GM21423 (cell line): ENCODE measurements at regions not wholly inside any gene's neighbourhood (a gene's known extent, or its start where the extent isn't known, plus 50 kb on each side); places are given as distances from the start of the nearest gene placed in this dataset.
A peak's percentile ranks its signal among the peaks of the same experiment; 100 is the strongest.

Source experiments
- ATAC-seq: cut with Tn5 transposase; IDR thresholded peaks from one replicate; pipeline ENCODE4 v1.9.1; 2021; ENCODE audit warnings: mild to moderate bottlenecking, moderate library complexity; ENCODE audit not compliant: unreplicated experiment

DNA sequence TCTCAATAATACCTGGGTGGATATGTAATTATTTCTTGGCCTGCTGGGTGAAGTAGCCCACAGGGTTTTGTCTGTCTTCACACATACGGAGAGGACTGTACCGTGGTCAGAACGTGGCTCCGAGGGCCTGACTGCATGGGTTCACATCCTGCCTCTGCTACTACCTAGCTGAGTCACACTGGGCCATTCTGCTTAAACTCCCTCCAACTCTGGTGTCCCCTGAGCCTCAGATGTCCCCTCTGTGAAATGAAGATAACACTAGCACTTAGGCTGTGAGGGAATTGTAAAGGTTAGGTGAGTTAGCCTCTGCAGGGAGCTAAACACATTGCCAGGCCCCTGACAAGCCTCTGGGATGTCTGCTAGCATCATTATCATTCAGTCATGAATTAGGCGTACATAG is 120.1 kb upstream of the NABP1 start:
- no peak for ATAC-seq

DNA sequence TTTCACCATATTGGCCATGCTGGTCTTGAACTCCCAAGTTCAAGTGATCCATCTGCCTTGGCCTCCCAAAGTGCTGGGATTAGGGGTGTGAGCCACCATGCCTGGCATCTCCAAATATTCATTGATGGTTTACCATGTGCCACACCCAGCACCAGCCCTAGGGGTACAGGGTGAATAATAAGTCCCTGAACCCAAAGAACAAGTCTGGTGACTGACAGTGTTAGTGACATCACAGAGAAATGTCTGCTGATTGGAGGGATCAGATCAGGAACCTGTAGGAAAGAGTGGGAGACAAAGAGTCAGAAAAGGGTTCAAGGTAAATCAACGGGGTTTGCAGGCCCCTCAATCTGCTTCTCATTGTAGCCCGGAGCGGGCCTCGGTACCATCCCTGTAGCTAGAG is 118.4 kb upstream of the NABP1 start:
- no peak for ATAC-seq

DNA sequence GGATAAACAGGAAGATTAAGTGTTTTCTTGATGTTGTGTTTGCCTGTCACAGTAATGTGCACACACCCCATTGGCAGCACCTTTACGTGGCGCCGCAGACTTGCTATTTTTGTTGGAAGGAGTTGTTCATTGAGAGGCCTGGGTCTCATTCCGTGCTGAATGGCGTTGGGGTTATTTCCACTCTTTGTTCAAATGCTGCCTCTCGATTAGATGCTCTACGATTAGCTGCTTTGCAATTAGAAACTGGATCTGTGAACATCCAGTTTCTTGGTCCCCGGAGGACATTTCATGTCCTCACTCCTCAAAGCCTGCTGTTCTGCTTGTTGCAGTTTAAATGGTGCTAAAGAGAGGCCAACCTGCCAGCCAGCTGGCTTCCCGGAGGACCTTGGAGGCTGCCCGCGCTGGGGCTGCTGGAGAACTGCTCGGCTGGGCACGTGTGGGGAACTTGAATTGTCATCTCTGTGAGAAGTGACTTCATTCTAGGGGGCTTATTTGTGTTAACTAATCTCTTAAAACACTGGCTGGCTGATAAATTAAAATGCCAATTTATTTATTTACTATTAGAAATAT is 117.4 kb upstream of the NABP1 start:
- no peak for ATAC-seq

GRCh38 chr2:191565120-191565519 is 112.8 kb upstream of the NABP1 start:
- no peak for ATAC-seq

DNA sequence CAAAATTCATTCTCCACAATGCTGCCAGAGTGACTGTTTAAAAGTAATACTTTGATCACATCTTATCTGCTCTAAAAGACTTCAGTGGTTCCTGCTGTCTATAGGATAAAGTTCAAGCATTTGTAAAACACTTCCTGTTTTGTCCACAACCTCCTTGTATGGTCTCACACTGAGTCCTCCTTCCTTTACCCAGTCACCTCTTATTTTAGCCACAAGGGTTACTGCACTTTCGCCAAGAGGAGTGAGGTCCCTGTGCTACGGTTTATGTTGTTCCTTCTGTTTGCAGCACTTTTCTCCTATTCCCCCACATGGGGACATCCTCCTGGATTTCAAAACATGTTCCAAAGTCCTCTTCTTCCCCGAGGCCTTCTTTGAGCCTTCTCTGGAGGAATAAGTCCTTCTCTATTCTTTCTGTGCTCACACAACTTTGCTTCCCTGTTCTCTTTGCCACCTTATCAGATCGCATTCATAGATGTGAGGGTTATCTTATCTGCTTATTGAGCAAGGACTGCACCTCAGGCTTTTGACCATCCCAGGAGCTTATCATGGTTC is 112.2 kb upstream of the NABP1 start:
- ATAC-seq, result peak; percentile 84

DNA sequence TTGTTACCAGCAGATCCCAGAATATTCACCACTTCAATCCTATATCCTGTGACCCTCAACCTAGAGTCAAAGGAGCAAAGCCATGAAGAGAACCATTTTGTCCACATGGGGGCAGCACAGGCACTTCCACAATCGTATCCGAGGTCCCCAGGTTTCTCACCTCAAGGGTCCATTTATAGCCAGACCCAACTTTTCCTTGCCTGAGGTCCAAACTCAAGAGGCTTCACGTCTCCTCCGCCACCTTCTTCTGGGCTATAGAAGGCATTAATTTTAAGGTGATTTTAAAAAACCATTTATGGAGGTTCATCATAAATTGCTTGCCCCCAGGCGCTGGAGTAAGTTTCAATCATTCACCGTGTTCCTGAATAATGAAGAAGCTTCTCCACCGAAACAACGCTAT is 111.6 kb upstream of the NABP1 start:
- peak; percentile 54 for ATAC-seq

- ATAC-seq, result no peak
Measured at GRCh38 chr2:191567206-191567605, 110.7 kb upstream of the NABP1 start.

GRCh38 chr2:191569025-191569424 is 108.9 kb upstream of the NABP1 start:
- no peak for ATAC-seq

DNA sequence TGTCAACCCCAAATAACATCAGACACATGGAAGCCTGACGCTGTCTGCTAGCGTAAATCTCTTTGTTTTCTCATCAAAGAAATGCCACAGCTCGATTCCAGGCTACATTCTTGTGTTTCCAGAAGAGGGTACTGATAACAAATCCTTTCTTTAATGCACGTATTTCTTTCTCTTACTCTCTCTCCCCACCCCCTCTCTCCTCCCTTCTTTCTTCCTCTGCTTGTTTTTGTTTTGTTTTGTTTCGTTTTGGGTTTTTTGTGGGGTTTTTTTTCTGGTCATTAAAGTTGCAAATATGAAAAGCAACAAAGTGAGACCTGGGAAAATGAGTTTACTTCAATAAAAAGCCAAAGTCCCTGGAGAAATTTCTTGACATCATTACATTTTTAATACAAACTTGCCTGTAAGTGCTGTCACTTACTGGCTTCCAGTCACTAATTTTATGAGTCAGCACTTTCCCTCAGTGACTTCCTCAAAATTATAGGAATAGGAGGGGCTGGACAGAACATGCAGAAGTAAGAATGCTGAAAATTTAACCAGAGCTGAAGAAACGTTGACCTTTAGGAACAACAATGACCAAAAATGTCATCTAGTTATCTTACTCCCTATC is 106.7 kb upstream of the NABP1 start:
- peak; percentile 43 for ATAC-seq

- no peak for ATAC-seq
Measured at GRCh38 chr2:191572319-191572718, 105.6 kb upstream of the NABP1 start.

GRCh38 chr2:191573216-191573615 is 104.7 kb upstream of the NABP1 start:
- ATAC-seq, result no peak

- no peak for ATAC-seq
Measured at GRCh38 chr2:191574232-191574631, 103.7 kb upstream of the NABP1 start.

- no peak for ATAC-seq
Measured at GRCh38 chr2:191577605-191578004, 100.3 kb upstream of the NABP1 start.

DNA sequence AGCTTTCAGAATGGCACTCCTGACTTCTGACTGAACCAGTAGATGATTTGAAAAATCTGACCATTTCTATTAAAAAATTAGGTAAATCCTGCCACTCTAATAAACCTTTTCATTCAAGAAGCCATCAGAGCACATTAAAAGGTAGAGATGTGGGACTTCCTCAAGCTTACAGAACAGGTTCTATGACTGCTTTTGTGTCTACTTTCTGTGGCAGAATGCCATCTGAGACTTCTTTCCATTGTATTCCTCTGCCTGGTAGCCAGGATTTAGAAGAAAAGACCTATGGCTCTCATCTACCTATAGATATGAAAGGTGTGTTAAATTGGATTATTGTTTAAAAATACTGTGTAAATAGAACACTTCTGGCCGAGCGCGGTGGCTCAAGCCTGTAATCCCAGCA is 99.9 kb upstream of the NABP1 start:
- ATAC-seq, result no peak

GRCh38 chr2:191580581-191580980 is 97.4 kb upstream of the NABP1 start:
- ATAC-seq, result no peak

- ATAC-seq, result no peak
Measured at GRCh38 chr2:191581003-191581402, 96.9 kb upstream of the NABP1 start.

DNA sequence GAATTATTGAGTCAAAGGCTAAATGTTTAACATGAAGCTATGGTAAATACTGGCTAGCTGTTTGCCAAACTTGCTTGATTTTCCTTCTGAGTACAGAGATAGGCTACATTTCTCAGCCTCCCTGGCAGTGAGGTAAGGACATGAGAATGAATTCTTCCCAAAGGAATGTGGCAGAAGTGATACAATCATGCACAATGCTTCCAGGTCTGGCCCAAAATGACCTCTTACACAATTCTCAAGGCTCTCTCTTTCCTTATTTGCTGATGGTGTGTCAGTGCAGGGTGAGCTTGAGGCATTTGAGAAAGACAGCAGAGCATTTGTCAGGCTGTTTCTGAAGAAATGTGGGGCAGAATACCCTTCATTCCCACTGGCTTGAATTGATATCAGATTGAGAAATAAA is 95.6 kb upstream of the NABP1 start:
- no peak for ATAC-seq

DNA sequence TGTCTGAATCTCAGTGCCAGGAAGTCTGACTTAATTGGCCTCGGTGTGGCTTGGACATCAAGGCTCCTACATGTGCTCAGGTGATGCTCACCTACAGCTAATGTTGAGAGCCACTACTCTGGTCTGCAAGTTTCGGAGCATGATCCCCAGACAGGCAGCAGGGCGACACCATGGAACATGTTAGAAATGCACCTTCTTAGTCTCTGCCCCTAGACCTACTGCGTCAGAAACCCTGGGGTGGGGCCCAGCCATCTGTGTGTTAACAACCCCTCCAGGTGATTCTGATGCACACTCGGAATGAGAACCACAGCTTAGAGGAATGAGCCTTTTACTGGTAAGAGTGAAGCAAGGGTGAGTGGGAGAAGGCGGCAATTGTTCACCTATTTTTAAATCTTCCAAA is 86.9 kb upstream of the NABP1 start:
- ATAC-seq, result no peak

- no peak for ATAC-seq
Measured at GRCh38 chr2:191593622-191594385, 84.1 kb upstream of the NABP1 start.

DNA sequence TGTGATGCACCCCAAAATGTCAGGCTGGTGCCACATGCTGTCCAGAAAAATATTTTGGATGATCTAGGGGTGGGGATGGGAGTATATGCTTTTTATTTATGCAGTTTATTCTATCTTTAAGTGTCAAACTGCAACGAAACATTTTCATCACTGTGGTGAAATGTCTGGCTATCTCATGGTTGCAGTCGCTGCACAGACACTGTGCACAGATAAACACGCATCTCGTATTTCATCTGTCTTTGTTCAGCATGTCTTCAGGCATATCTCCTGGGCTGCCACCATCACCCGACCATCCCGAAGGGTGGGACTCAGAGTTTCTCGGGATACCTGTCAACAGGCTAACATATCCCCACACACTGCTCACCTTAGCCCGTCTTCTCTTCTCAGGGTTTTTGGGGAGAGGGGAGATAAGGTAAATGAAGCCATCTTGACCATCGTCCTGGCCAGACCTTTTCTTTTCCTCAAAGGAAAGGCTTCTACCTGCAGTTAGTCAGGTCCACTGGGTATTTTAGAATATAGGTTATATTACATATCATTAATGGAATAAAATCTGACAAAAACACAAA is 80.7 kb upstream of the NABP1 start:
- ATAC-seq, result no peak

DNA sequence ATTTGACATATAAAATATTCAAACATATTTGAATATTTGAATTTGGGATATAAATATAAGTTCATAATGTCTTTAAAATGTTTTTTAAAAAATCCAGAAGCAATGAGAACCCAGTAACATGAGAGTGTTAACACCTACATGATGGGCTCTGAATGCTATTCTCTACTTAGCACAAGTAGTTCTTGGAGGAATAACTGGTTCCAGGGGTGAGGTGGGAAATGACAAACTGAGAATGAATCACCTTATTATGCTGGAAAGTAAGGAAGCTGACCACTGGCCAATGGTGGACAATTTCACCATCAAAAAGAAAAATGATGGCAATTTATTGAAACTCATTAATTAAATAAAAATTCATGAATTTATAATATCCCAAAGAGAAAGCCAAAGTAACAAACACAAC is 79.6 kb upstream of the NABP1 start:
- no peak for ATAC-seq

DNA sequence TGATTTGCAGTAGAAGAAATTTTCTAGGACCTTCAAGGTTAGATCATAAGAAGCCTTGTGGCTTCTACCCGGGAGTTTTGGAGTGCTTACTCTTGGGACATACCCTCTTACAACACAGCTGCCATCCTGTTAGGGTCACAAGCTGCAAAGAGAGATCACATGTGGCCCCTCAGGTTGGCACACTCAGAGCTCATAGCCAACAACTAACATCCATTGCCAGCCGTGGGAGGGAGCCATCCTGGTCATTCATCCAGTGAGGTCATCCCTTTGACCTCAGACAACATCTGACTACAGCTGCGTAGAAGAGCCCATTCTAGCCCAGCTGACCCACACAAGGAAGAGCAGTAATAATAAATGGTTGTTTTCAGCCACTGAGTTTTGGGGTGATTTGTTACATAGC is 76.9 kb upstream of the NABP1 start:
- ATAC-seq, result no peak
